SU-DHL-6 (cell line): ENCODE measurements at regions not wholly inside any gene's neighbourhood (a gene's known extent, or its start where the extent isn't known, plus 50 kb on each side); places are given as distances from the start of the nearest gene placed in this dataset.
"Not testable (repeated sequence)": the region's sequence is repeated elsewhere in the genome, so short reads cannot be mapped to it uniquely, and the experiment has no call there.

Experiments used
- CTCF ChIP-seq: fragments of 200-600 bp; sonication (generic); IDR thresholded peaks from one replicate; pipeline ENCODE4 v1.5.1; 2017; ENCODE audit warnings: antibody characterized with exemption, mild to moderate bottlenecking, low read length, moderate library complexity; ENCODE audit not compliant: insufficient read depth, poor library complexity, severe bottlenecking
- EZH2phosphoT487 ChIP-seq: fragments of 200-600 bp; sonication (generic), shearing (Covaris generic); conservative IDR thresholded peaks from 2 replicates; pipeline ENCODE4 v1.6.1; 2018; ENCODE audit warnings: mild to moderate bottlenecking, antibody characterized with exemption, low read length, moderate library complexity, mixed read lengths

GRCh38 chr14:104402303-104402702 is 177.3 kb upstream of the C14orf180 start:
- not testable (repeated sequence) for TF ChIP-seq CTCF, EZH2phosphoT487
